ENCODE measurements at regions not wholly inside any gene's neighbourhood (a gene's known extent, or its start where the extent isn't known, plus 50 kb on each side); places are given as distances from the start of the nearest gene placed in this dataset.

DNA sequence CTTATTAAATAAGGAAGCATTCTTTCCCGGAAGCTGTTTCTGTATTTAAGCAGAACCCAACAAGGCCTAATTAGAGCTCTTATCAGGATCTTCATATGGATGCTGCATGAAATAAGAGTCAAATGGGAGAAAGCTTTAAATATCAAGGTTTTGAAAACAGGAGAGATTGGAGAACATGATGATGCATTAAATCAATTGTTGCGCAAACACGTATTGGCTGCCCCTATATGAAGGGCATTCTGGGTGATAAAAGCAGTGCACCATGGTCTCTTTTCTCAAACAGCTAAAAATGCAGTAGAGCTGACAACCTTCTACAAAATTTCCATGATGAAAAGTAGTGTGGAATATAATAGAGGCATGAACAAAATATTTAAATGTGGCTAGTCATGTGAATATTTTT, 98.9 kb downstream of the TBXT start:
- Histone ChIP-seq H3K4me1 (no peaks in the 10 kb centered on the region), H3K36me3 (no peaks in the 10 kb centered on the region), H3K27ac (replicated peaks) (no peak overlapping the region), H3K9me3 (replicated peaks) (no peaks in the 10 kb centered on the region), H3K27me3 (ENCODE audit: low read depth) (peaks cover 24% of the 10 kb centered on the region), H3K4me3 (no peak overlapping the region)
- DNase-seq, result no peak
- intact Hi-C loops (cut with micrococcal nuclease), result no loop called here
- TF ChIP-seq CTCF (IDR thresholded peaks at IDR 0.05; ENCODE audit: borderline replicate concordance), result no peak

DNA sequence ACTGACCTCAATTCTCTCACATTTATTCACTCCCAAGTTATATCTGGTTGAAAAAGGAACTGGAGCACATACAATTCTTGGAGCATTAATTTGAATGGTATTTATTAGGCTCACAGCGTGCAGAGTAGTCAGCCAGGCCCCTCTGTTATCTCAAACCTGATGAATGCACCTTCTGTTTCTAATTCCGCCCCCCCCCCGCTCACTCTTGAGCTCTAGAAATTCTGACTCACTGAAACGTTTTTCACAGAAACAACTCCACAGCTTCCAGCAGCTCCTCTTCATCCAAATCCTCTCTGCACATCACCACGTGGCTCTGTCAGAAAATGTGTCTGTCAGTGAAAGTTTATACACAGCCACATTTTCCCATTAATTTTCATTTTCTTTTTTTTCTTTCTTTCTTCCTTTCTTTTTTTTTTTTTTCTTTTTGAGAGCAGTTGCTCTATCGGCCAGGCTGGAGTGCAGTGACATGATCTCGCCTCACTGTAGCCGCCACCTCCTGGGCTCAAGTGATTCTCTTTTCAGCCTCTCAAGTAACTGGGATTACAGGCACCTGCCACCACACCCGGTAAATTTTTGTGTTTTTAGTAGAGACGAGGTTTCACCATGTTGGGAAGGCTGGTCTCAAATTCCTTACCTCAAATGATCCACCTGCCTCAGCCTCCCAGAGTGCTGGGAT, 109.4 kb downstream of the TBXT start:
- Histone ChIP-seq H3K9me3 (replicated peaks) (peaks cover 10% of the 10 kb centered on the region), H3K36me3 (no peaks in the 10 kb centered on the region), H3K4me3 (no peak overlapping the region), H3K27me3 (ENCODE audit: low read depth) (peaks cover 30% of the 10 kb centered on the region), H3K4me1 (peaks cover 5% of the 10 kb centered on the region), H3K27ac (replicated peaks) (peak overlapping the region; percentile 54)
- TF ChIP-seq CTCF (IDR thresholded peaks at IDR 0.05; ENCODE audit: borderline replicate concordance), result no peak
- intact Hi-C loops (cut with micrococcal nuclease), result no loop called here
- peak; percentile 65 for DNase-seq

- peaks cover 30% of the 10 kb centered on the region for H3K27me3 ChIP-seq (ENCODE audit: low read depth)
- no peak for TF ChIP-seq CTCF (IDR thresholded peaks at IDR 0.05; ENCODE audit: borderline replicate concordance)
- no peak for DNase-seq
- no peak overlapping the region for H3K4me3 ChIP-seq
- intact Hi-C loops (cut with micrococcal nuclease), result no loop called here
- H3K9me3 ChIP-seq (replicated peaks), result peaks cover 18% of the 10 kb centered on the region
- H3K4me1 ChIP-seq, result peaks cover 5% of the 10 kb centered on the region
- no peaks in the 10 kb centered on the region for H3K36me3 ChIP-seq
- H3K27ac ChIP-seq (replicated peaks), result peak overlapping the region; percentile 54
Measured at GRCh38 chr6:166057431-166057830, 110.2 kb downstream of the TBXT start.

GRCh38 chr6:166056637-166057036, 111.0 kb downstream of the TBXT start:
- Histone ChIP-seq H3K4me3 (no peak overlapping the region), H3K27ac (replicated peaks) (peak overlapping the region; percentile 54), H3K4me1 (peaks cover 5% of the 10 kb centered on the region), H3K27me3 (ENCODE audit: low read depth) (peaks cover 24% of the 10 kb centered on the region), H3K9me3 (replicated peaks) (peaks cover 26% of the 10 kb centered on the region), H3K36me3 (no peaks in the 10 kb centered on the region)
- no peak for TF ChIP-seq CTCF (IDR thresholded peaks at IDR 0.05; ENCODE audit: borderline replicate concordance)
- intact Hi-C loops (cut with micrococcal nuclease), result no loop called here
- peak; percentile 68 for DNase-seq

GRCh38 chr6:166055801-166056200, 111.8 kb downstream of the TBXT start:
- TF ChIP-seq CTCF (IDR thresholded peaks at IDR 0.05; ENCODE audit: borderline replicate concordance), result no peak
- no peaks in the 10 kb centered on the region for H3K36me3 ChIP-seq
- H3K4me1 ChIP-seq, result peaks cover 5% of the 10 kb centered on the region
- peaks cover 19% of the 10 kb centered on the region for H3K27me3 ChIP-seq (ENCODE audit: low read depth)
- no peak overlapping the region for H3K4me3 ChIP-seq
- intact Hi-C loops (cut with micrococcal nuclease), result no loop called here
- H3K9me3 ChIP-seq (replicated peaks), result peaks cover 33% of the 10 kb centered on the region
- no peak for DNase-seq
- peak overlapping the region; percentile 25 for H3K27ac ChIP-seq (replicated peaks)

Measured in left ventricle myocardium inferior (tissue), 1 donor.